DND-41 (cell line): ENCODE measurements at regions not wholly inside any gene's neighbourhood (a gene's known extent, or its start where the extent isn't known, plus 50 kb on each side); places are given as distances from the start of the nearest gene placed in this dataset.

ENCODE experiments used
- ATAC-seq: fragments of 200-7000 bp; cut with Tn5 transposase; 3 replicates; pipeline ENCODE4 v1.9.1; 2021; ENCODE audit warnings: low read depth; ENCODE audit not compliant: insufficient read depth
- DNase-seq: peaks from one replicate; pipeline ENCODE4 v3.0.0-alpha.2; 2020
- H2AFZ ChIP-seq: 2 replicates; pipeline ENCODE4 v1.6.0; 2012; ENCODE audit warnings: low read depth, low read length
- H3K27ac ChIP-seq: 2 replicates; pipeline ENCODE4 v1.5.1; 2012; ENCODE audit warnings: low read length, inconsistent platforms
- H3K27me3 ChIP-seq: fragments of 200-600 bp; sonication (generic); 2 replicates; pipeline ENCODE4 v1.6.0; 2012; ENCODE audit warnings: low read length, mild to moderate bottlenecking, inconsistent platforms; ENCODE audit not compliant: insufficient read depth, poor library complexity
- H3K36me3 ChIP-seq: 2 replicates; pipeline ENCODE4 v1.5.1; 2012; ENCODE audit warnings: low read length, inconsistent platforms; ENCODE audit not compliant: insufficient read depth
- H3K4me1 ChIP-seq: 2 replicates; pipeline ENCODE4 v1.5.1; 2012; ENCODE audit warnings: mild to moderate bottlenecking, low read length; ENCODE audit not compliant: insufficient read depth
- H3K4me2 ChIP-seq: 2 replicates; pipeline ENCODE4 v1.6.0; 2012; ENCODE audit warnings: mild to moderate bottlenecking, moderate library complexity, low read length, inconsistent platforms; ENCODE audit not compliant: insufficient read depth
- H3K4me3 ChIP-seq, 2 experiments: fragments of 200-600 bp in 1 of 2; shearing (Covaris generic) in 1 of 2; 2 replicates each; pipeline ENCODE4 v1.5.1; 2012 to 2016; ENCODE audit warnings: inconsistent platforms in 2 of 2, low read length in 2 of 2, mild to moderate bottlenecking in 2 of 2, low read depth in 1 of 2, moderate library complexity in 1 of 2
- H3K79me2 ChIP-seq: 2 replicates; pipeline ENCODE4 v1.6.0; 2012; ENCODE audit warnings: low read length, inconsistent platforms; ENCODE audit not compliant: insufficient read depth
- H3K9ac ChIP-seq: 2 replicates; pipeline ENCODE4 v1.6.0; 2012; ENCODE audit warnings: low read depth, mild to moderate bottlenecking, inconsistent platforms, low read length, moderate library complexity
- H3K9me3 ChIP-seq: 2 replicates; pipeline ENCODE4 v1.5.1; 2012; ENCODE audit warnings: low read length, moderate library complexity, mild to moderate bottlenecking, inconsistent platforms; ENCODE audit not compliant: insufficient read depth, severe bottlenecking
- H4K20me1 ChIP-seq: 2 replicates; pipeline ENCODE4 v1.6.0; 2012; ENCODE audit warnings: low read length; ENCODE audit not compliant: insufficient read depth
- CTCF ChIP-seq: IDR thresholded peaks from 2 replicates; pipeline ENCODE4 v1.5.1; 2012; ENCODE audit warnings: borderline replicate concordance, low read length, moderate library complexity, mild to moderate bottlenecking; ENCODE audit not compliant: poor library complexity, severe bottlenecking; ENCODE audit errors: extremely low read depth
- EZH2 ChIP-seq: IDR thresholded peaks from 3 replicates; pipeline ENCODE4 v1.6.1; 2012; ENCODE audit warnings: borderline replicate concordance, low read depth, mild to moderate bottlenecking, moderate library complexity, low read length, inconsistent platforms; ENCODE audit not compliant: severe bottlenecking

- no peak for TF ChIP-seq CTCF
- no peak for TF ChIP-seq EZH2
- H3K27ac ChIP-seq: no peak overlapping the region
- H3K4me1 ChIP-seq: no peaks in the 10 kb centered on the region
- no peaks in the 10 kb centered on the region for H4K20me1 ChIP-seq
- no peak overlapping the region for H3K9ac ChIP-seq
- no peak overlapping the region for H3K4me3 ChIP-seq
- H3K27me3 ChIP-seq: no peaks in the 10 kb centered on the region
- ATAC-seq (no peak), DNase-seq (no peak)
- no peaks in the 10 kb centered on the region for H3K9me3 ChIP-seq
- H3K36me3 ChIP-seq: no peaks in the 10 kb centered on the region
- H3K79me2 ChIP-seq: no peaks in the 10 kb centered on the region
- H3K4me2 ChIP-seq: no peak overlapping the region
- H2AFZ ChIP-seq: no peak overlapping the region
Measured at GRCh38 chr2:66696886-66697285, 262.0 kb downstream of the MEIS1 start.

- Histone ChIP-seq H3K4me3 (no peak overlapping the region), H3K27me3 (no peaks in the 10 kb centered on the region), H3K4me2 (no peak overlapping the region), H3K36me3 (no peaks in the 10 kb centered on the region), H3K27ac (no peak overlapping the region), H3K9ac (no peak overlapping the region), H3K4me1 (no peaks in the 10 kb centered on the region), H3K9me3 (no peaks in the 10 kb centered on the region), H4K20me1 (no peaks in the 10 kb centered on the region), H2AFZ (no peak overlapping the region), H3K79me2 (no peaks in the 10 kb centered on the region)
- ATAC-seq (no peak), DNase-seq (no peak)
- TF ChIP-seq CTCF (no peak), EZH2 (no peak)
Measured at GRCh38 chr2:66697366-66697765, 262.4 kb downstream of the MEIS1 start.

- H3K36me3 ChIP-seq: no peaks in the 10 kb centered on the region
- no peaks in the 10 kb centered on the region for H3K27me3 ChIP-seq
- ATAC-seq (no peak), DNase-seq (no peak)
- H2AFZ ChIP-seq: no peak overlapping the region
- no peak overlapping the region for H3K4me3 ChIP-seq
- no peak overlapping the region for H3K27ac ChIP-seq
- H3K4me2 ChIP-seq: no peak overlapping the region
- no peaks in the 10 kb centered on the region for H3K9me3 ChIP-seq
- no peaks in the 10 kb centered on the region for H3K79me2 ChIP-seq
- TF ChIP-seq CTCF (no peak), EZH2 (no peak)
- no peaks in the 10 kb centered on the region for H4K20me1 ChIP-seq
- no peaks in the 10 kb centered on the region for H3K4me1 ChIP-seq
- H3K9ac ChIP-seq: no peak overlapping the region
Measured at GRCh38 chr2:66698091-66698490, 263.2 kb downstream of the MEIS1 start.
